Lower leg skin (tissue), 4 donors: ENCODE measurements at regions not wholly inside any gene's neighbourhood (a gene's known extent, or its start where the extent isn't known, plus 50 kb on each side); places are given as distances from the start of the nearest gene placed in this dataset.

ENCODE experiments used
- DNase-seq, 2 donors: peaks; one replicate each; pipeline ENCODE4 v3.0.0-alpha.2; 2019; ENCODE audit warnings: low spot score in 2 of 2
- H3K4me3 ChIP-seq: fragments of 200-600 bp; sonication (generic); 2 replicates; pipeline ENCODE4 v1.5.1; 2017; ENCODE audit warnings: mild to moderate bottlenecking, low read depth; ENCODE audit not compliant: poor library complexity, severe bottlenecking
- CTCF ChIP-seq, 3 donors: fragments of 450-650 bp; IDR thresholded peaks; one replicate each; pipeline ENCODE4 v1.5.1; 2016; ENCODE audit warnings: antibody characterized with exemption in 3 of 3, mild to moderate bottlenecking in 3 of 3, moderate library complexity in 2 of 3
- POLR2A ChIP-seq, 2 donors: fragments of 450-650 bp; IDR thresholded peaks; one replicate each; pipeline ENCODE4 v1.6.1; 2016 to 2017; ENCODE audit warnings: antibody characterized with exemption in 2 of 2, mild to moderate bottlenecking in 1 of 2, moderate library complexity in 1 of 2
- WGBS, 2 donors: methylation state at CpG; one replicate each; pipeline ENCODE4 v1.1.5; 2018; 5-methylcytosine and 5-hydroxymethylcytosine counted together
- intact Hi-C: fragments of 100-400 bp; cut with DNase I; formaldehyde crosslinking; loops from one replicate; pipeline ENCODE4 v1.15.0; 2023; ENCODE audit warnings: low total_unique reads

- WGBS, 2 donors = 27 to 48% methylated on average over 1 of the region's 1 CpG
- TF ChIP-seq POLR2A (IDR thresholded peaks at IDR 0.05) (no peak), CTCF (IDR thresholded peaks at IDR 0.05) (no peak)
- intact Hi-C loops = loop anchor here (2.0 kb wide), 1 partner anchor 43 kb away; no protein-coding TSS in a partner anchor
- no peak for DNase-seq
- no peak overlapping the region for H3K4me3 ChIP-seq
Observed at GRCh38 chr20:22001886-22002285, 296.4 kb downstream of the PAX1 start.

- no peak for DNase-seq
- WGBS, 2 donors = 23 to 45% methylated on average over 1 of the region's 2 CpGs
- no peak overlapping the region for H3K4me3 ChIP-seq
- intact Hi-C loops = no loop called here
- TF ChIP-seq POLR2A (IDR thresholded peaks at IDR 0.05) (no peak), CTCF (IDR thresholded peaks at IDR 0.05) (no peak)
Observed at GRCh38 chr20:21995461-21995860, 290.0 kb downstream of the PAX1 start.

GRCh38 chr20:21994203-21994602 is 288.7 kb downstream of the PAX1 start:
- TF ChIP-seq CTCF (IDR thresholded peaks at IDR 0.05) (no peak), POLR2A (IDR thresholded peaks at IDR 0.05) (no peak)
- H3K4me3 ChIP-seq = no peak overlapping the region
- intact Hi-C loops = no loop called here
- DNase-seq = no peak
- WGBS, 2 donors = 87 to 90% methylated on average over 2 of the region's 2 CpGs

DNA sequence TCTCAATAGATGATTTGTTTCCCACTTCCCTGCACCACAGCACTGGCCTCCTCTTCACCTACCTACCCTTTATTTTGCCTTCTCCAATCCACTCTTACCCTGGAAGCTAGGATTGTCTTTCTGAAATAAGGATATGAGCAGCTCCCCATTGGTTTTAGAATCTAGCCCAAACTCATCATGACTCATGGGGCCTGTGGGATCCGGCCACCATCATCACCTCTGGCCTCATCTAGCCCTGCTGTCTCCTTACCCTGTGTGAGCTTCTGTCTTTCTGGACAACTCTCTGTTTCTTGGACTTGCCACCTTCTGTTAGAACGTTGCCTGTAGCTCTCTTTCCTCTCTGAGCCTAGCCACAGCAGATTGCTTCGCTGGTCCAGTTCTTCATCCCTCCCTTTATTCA is 277.1 kb downstream of the PAX1 start:
- no peak overlapping the region for H3K4me3 ChIP-seq
- intact Hi-C loops = no loop called here
- DNase-seq = no peak
- 70 to 71% methylated on average over 3 of the region's 3 CpGs for WGBS, 2 donors
- no peak for TF ChIP-seq POLR2A (IDR thresholded peaks at IDR 0.05)
- TF ChIP-seq CTCF (IDR thresholded peaks at IDR 0.05) = no peak

DNA sequence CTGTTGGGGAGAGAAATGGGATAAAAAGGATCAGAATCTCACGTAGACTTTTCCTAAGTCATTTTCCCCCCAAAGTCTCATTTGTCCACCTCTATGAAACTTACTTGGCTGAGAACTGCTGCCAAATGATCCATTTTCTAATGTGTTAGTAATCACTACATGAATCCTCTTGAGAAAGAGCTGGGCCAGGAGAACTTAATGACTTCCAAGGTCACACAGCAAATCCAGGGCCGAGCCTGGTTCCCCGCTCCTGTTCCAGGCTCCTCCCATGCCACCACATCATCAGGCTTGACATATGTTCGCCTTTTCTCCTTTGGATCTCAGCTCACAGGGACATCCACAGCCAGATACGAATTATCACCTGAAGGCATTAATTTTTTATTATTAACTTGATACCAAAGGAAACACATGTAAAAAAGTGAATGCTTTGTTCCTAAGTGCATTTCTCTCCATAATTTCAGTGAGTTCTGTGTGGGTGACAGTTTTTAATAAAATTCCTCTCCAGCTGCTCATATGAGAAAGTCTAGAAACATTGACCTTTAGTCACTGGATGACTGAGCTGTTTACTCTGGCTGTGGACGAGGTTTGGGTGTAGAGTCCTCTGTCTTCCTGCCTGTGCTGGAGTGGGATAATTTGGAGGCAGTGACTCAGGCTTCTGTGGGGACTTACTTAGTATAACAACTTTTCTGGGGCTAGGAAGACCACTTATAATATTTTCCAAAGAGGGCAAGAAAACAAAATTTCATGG is 276.3 kb downstream of the PAX1 start:
- no peak for TF ChIP-seq POLR2A (IDR thresholded peaks at IDR 0.05)
- TF ChIP-seq CTCF (IDR thresholded peaks at IDR 0.05) = no peak
- H3K4me3 ChIP-seq = no peak overlapping the region
- no peak for DNase-seq
- 50 to 54% methylated on average over 6 of the region's 6 CpGs for WGBS, 2 donors
- intact Hi-C loops = no loop called here

- no peak for TF ChIP-seq POLR2A (IDR thresholded peaks at IDR 0.05)
- TF ChIP-seq CTCF (IDR thresholded peaks at IDR 0.05) = no peak
- no peak for DNase-seq
- intact Hi-C loops = no loop called here
- 50 to 55% methylated on average over 3 of the region's 3 CpGs for WGBS, 2 donors
- no peak overlapping the region for H3K4me3 ChIP-seq
Observed at GRCh38 chr20:21981179-21981578, 275.7 kb downstream of the PAX1 start.
